A673 (cell line): ENCODE measurements at regions not wholly inside any gene's neighbourhood (a gene's known extent, or its start where the extent isn't known, plus 50 kb on each side); places are given as distances from the start of the nearest gene placed in this dataset.

Experiments
- BruUV-seq: library from RNA; stranded (reverse); fragments of 400-500 nt; replicated peaks from 2 replicates; lab custom pipeline; 2021; lab: Mats Ljungman, UMichigan
- CTCF ChIA-PET: fragments of 300-600 bp; sonication (Branson Sonifier 250); formaldehyde crosslinking; loops from one replicate; lab custom pipeline; 2022; ENCODE audit warnings: antibody characterized with exemption; lab: Charles Lee
- POLR2A ChIA-PET: fragments of 300-600 bp; sonication (Branson Sonifier 250); formaldehyde crosslinking; loops from one replicate; lab custom pipeline; 2022; ENCODE audit warnings: antibody characterized with exemption; ENCODE audit not compliant: low non-redundant PET; lab: Charles Lee
- DNase-seq: peaks from one replicate; pipeline ENCODE4 v3.0.0-alpha.2; 2015; ENCODE audit warnings: low spot score
- H3K27ac ChIP-seq: fragments of 200-600 bp; sonication (generic); 2 replicates; pipeline ENCODE4 v1.5.1; 2016; ENCODE audit warnings: mixed run types, low read depth, mild to moderate bottlenecking, mixed read lengths, antibody characterized with exemption, low read length; ENCODE audit not compliant: poor library complexity, severe bottlenecking
- H3K27me3 ChIP-seq: fragments of 200-600 bp; sonication (generic); replicated peaks from 2 replicates; pipeline ENCODE4 v1.6.1; 2017; ENCODE audit warnings: mixed run types, low read depth, mild to moderate bottlenecking, mixed read lengths, antibody characterized with exemption, low read length; ENCODE audit not compliant: insufficient read depth, poor library complexity
- H3K36me3 ChIP-seq: fragments of 200-600 bp; sonication (generic); 2 replicates; pipeline ENCODE4 v1.6.1; 2016; ENCODE audit warnings: mixed run types, mild to moderate bottlenecking, mixed read lengths, antibody characterized with exemption, low read length; ENCODE audit not compliant: insufficient read depth, poor library complexity, severe bottlenecking
- H3K4me1 ChIP-seq: fragments of 200-600 bp; sonication (generic); 2 replicates; pipeline ENCODE4 v1.6.1; 2017; ENCODE audit warnings: mixed run types, mild to moderate bottlenecking, mixed read lengths, antibody characterized with exemption, low read length; ENCODE audit not compliant: insufficient read depth, poor library complexity, severe bottlenecking
- H3K4me3 ChIP-seq: fragments of 200-600 bp; sonication (generic); 2 replicates; pipeline ENCODE4 v1.5.1; 2016; ENCODE audit warnings: low read depth, mixed run types, mild to moderate bottlenecking, mixed read lengths, low read length; ENCODE audit not compliant: poor library complexity, severe bottlenecking
- H3K9me3 ChIP-seq: fragments of 200-600 bp; sonication (generic); 2 replicates; pipeline ENCODE4 v1.6.1; 2016; ENCODE audit warnings: mixed run types, low read depth, mild to moderate bottlenecking, mixed read lengths, antibody characterized with exemption, low read length; ENCODE audit not compliant: poor library complexity, severe bottlenecking
- CTCF ChIP-seq: fragments of 300-800, 200-600 bp; sonication (generic); conservative IDR thresholded peaks from 2 replicates; pipeline ENCODE4 v1.5.1; 2017; ENCODE audit warnings: low read depth, mild to moderate bottlenecking, antibody characterized with exemption, low read length, moderate library complexity, mixed read lengths
- EZH2 ChIP-seq: fragments of 200-600 bp; sonication (generic); IDR thresholded peaks from 2 replicates; pipeline ENCODE4 v1.6.1; 2017; ENCODE audit warnings: borderline replicate concordance, low read depth, mild to moderate bottlenecking, mixed read lengths, antibody characterized with exemption, low read length; ENCODE audit not compliant: poor library complexity, severe bottlenecking
- intact Hi-C: fragments of 100-400 bp; cut with micrococcal nuclease; formaldehyde crosslinking; loops from one replicate; pipeline ENCODE4 v1.10.0; 2022; ENCODE audit not compliant: unreplicated experiment

GRCh38 chr2:39995005-39995737 lies 216.1 kb upstream of the THUMPD2 start:
- no peak overlapping the region for H3K27ac ChIP-seq
- intact Hi-C loops, result no loop called here
- no peak for DNase-seq
- TF ChIP-seq EZH2 (no peak), CTCF (no peak)
- no peaks in the 10 kb centered on the region for H3K36me3 ChIP-seq
- no peaks in the 10 kb centered on the region for H3K4me1 ChIP-seq
- no peaks in the 10 kb centered on the region for H3K9me3 ChIP-seq
- POLR2A ChIA-PET, result no interaction called here
- no TSS peak for BruUV-seq
- H3K27me3 ChIP-seq, result peaks cover 13% of the 10 kb centered on the region
- CTCF ChIA-PET, result no interaction called here
- H3K4me3 ChIP-seq, result no peak overlapping the region

GRCh38 chr2:39994151-39994550 lies 215.1 kb upstream of the THUMPD2 start:
- H3K9me3 ChIP-seq, result no peaks in the 10 kb centered on the region
- ChIA-PET POLR2A (no interaction called here), CTCF (no interaction called here)
- no peaks in the 10 kb centered on the region for H3K36me3 ChIP-seq
- intact Hi-C loops, result no loop called here
- DNase-seq, result no peak
- no peaks in the 10 kb centered on the region for H3K4me1 ChIP-seq
- no peak overlapping the region for H3K4me3 ChIP-seq
- no TSS peak for BruUV-seq
- TF ChIP-seq EZH2, result no peak
- no peak for TF ChIP-seq CTCF
- H3K27me3 ChIP-seq, result peaks cover 13% of the 10 kb centered on the region
- no peak overlapping the region for H3K27ac ChIP-seq

DNA sequence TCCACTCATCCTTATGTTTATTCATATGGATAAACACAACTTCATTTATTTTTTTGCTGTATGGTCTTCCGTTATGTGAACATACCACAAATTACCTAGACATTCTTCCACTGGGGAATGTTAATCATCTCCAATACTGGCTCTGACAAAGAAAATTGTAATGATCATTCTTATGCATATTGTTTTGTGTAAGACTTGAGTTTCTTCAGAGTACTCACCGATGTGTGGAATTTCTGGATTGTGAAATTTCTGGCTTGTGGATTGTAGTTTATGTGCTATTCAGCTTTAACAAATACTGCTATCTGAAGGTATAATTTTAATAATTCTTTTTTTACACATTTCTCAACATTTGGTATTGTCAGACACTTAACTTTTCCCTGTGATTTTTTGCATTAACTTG lies 212.2 kb upstream of the THUMPD2 start:
- Histone ChIP-seq H3K4me3 (no peak overlapping the region), H3K4me1 (no peaks in the 10 kb centered on the region), H3K27ac (no peak overlapping the region), H3K36me3 (no peaks in the 10 kb centered on the region), H3K9me3 (no peaks in the 10 kb centered on the region), H3K27me3 (peaks cover 3% of the 10 kb centered on the region)
- TF ChIP-seq CTCF (no peak), EZH2 (no peak)
- DNase-seq, result no peak
- BruUV-seq, result no TSS peak
- POLR2A ChIA-PET, result no interaction called here
- intact Hi-C loops, result no loop called here
- CTCF ChIA-PET, result no interaction called here
